HG03108 (cell line): ENCODE measurements at regions not wholly inside any gene's neighbourhood (a gene's known extent, or its start where the extent isn't known, plus 50 kb on each side); places are given as distances from the start of the nearest gene placed in this dataset.
"Not testable (repeated sequence)": the region's sequence is repeated elsewhere in the genome, so short reads cannot be mapped to it uniquely, and the experiment has no call there.

Experiments used
- ATAC-seq: cut with Tn5 transposase; IDR thresholded peaks from one replicate; pipeline ENCODE4 v1.9.1; 2021; ENCODE audit warnings: moderate library complexity; ENCODE audit not compliant: unreplicated experiment

- no peak for ATAC-seq
Observed at GRCh38 chr6:74534465-74535211, 671.2 kb downstream of the COL12A1 start.

GRCh38 chr6:74519163-74519562 is 686.7 kb downstream of the COL12A1 start:
- ATAC-seq: no peak

- ATAC-seq: no peak
Observed at GRCh38 chr6:74518035-74518434, 687.8 kb downstream of the COL12A1 start.

- ATAC-seq: no peak
Observed at GRCh38 chr6:74510878-74511277, 695.0 kb downstream of the COL12A1 start.

- no peak for ATAC-seq
Observed at GRCh38 chr6:74507649-74508048, 698.2 kb downstream of the COL12A1 start.

GRCh38 chr6:74505391-74505790 is 700.5 kb downstream of the COL12A1 start:
- ATAC-seq: no peak

- no peak for ATAC-seq
Observed at GRCh38 chr6:74504941-74505340, 700.9 kb downstream of the COL12A1 start.

GRCh38 chr6:74492587-74492986 is 713.3 kb downstream of the COL12A1 start:
- no peak for ATAC-seq

GRCh38 chr6:74491844-74492374 is 713.9 kb downstream of the COL12A1 start:
- no peak for ATAC-seq

- not testable (repeated sequence) for ATAC-seq
Observed at GRCh38 chr6:74488726-74489125, 717.1 kb downstream of the COL12A1 start.

- ATAC-seq: no peak
Observed at GRCh38 chr6:74482180-74482579, 723.7 kb downstream of the COL12A1 start.

GRCh38 chr6:74480561-74480960 is 725.3 kb downstream of the COL12A1 start:
- no peak for ATAC-seq

GRCh38 chr6:74479960-74480359 is 725.9 kb downstream of the COL12A1 start:
- ATAC-seq: no peak

- ATAC-seq: no peak
Observed at GRCh38 chr6:74479420-74479819, 726.4 kb downstream of the COL12A1 start.

- not testable (repeated sequence) for ATAC-seq
Observed at GRCh38 chr6:74474046-74474445, 731.8 kb downstream of the COL12A1 start.

GRCh38 chr6:74468552-74468951 is 737.3 kb downstream of the COL12A1 start:
- ATAC-seq: not testable (repeated sequence)

- ATAC-seq: no peak
Observed at GRCh38 chr6:74467533-74468215, 738.2 kb downstream of the COL12A1 start.

- no peak for ATAC-seq
Observed at GRCh38 chr6:74466572-74466971, 739.3 kb downstream of the COL12A1 start.

- no peak for ATAC-seq
Observed at GRCh38 chr6:74459260-74459659, 746.6 kb downstream of the COL12A1 start.

- ATAC-seq: no peak
Observed at GRCh38 chr6:74458536-74458935, 747.3 kb downstream of the COL12A1 start.

GRCh38 chr6:74455786-74456185 is 750.1 kb downstream of the COL12A1 start:
- no peak for ATAC-seq

GRCh38 chr6:74451953-74452352 is 753.9 kb downstream of the COL12A1 start:
- ATAC-seq: no peak
